BLaER1 treated with 17β-estradiol and CSF1 and Interleukin-3, amounts not matched to agents 10 nM and 100 nM (cell line): ENCODE measurements at regions not wholly inside any gene's neighbourhood (a gene's known extent, or its start where the extent isn't known, plus 50 kb on each side); places are given as distances from the start of the nearest gene placed in this dataset.

ENCODE experiments used
- H3K27ac ChIP-seq, 11 experiments: shearing (Covaris generic); formaldehyde crosslinking; 2 replicates each; pipeline ENCODE4 v1.8.1; 2022
- H3K27me3 ChIP-seq, 11 experiments: shearing (Covaris generic); formaldehyde crosslinking; 2 replicates each; pipeline ENCODE4 v1.8.1; 2022
- H3K36me3 ChIP-seq, 11 experiments: shearing (Covaris generic); formaldehyde crosslinking; 2 replicates each; pipeline ENCODE4 v1.8.1; 2022
- H3K4me1 ChIP-seq, 10 experiments: shearing (Covaris generic); formaldehyde crosslinking; 2 replicates each; pipeline ENCODE4 v1.8.1; 2022
- H3K4me2 ChIP-seq, 11 experiments: shearing (Covaris generic); formaldehyde crosslinking; 2 replicates each; pipeline ENCODE4 v1.8.1; 2022
- H3K4me3 ChIP-seq, 10 experiments: shearing (Covaris generic); formaldehyde crosslinking; 2 replicates each; pipeline ENCODE4 v1.8.1; 2022
- H3K9ac ChIP-seq, 11 experiments: shearing (Covaris generic); formaldehyde crosslinking; 2 replicates each; pipeline ENCODE4 v1.8.1; 2022
- H3K9me3 ChIP-seq, 11 experiments: shearing (Covaris generic); formaldehyde crosslinking; replicated peaks in 1 of 11; 2 replicates each; pipeline ENCODE4 v1.8.1; 2022
- H4K20me1 ChIP-seq, 11 experiments: shearing (Covaris generic); formaldehyde crosslinking; 2 replicates each; pipeline ENCODE4 v1.8.1; 2022
- Cebpa-rat ChIP-seq, 11 experiments: shearing (Covaris generic); IDR thresholded peaks; 2 replicates each; pipeline ENCODE4 v1.8.1; 2022

GRCh38 chr1:30407865-30408580 is 315.4 kb downstream of the MATN1 start:
- no peak for TF ChIP-seq Cebpa-rat (IDR thresholded peaks at IDR 0.05)

GRCh38 chr1:30406996-30407864 is 316.2 kb downstream of the MATN1 start:
- no peak for TF ChIP-seq Cebpa-rat (IDR thresholded peaks at IDR 0.05)
- H3K27me3 ChIP-seq = no peaks in the 10 kb centered on the region
- H3K9me3 ChIP-seq = no peaks in the 10 kb centered on the region
- H3K27ac ChIP-seq = no peak overlapping the region
- H3K4me3 ChIP-seq = no peak overlapping the region
- peaks cover 0 to 17% (median 0%) of the 10 kb centered on the region in 11 experiments; a peak in 3 of 22 replicates for H4K20me1 ChIP-seq
- no peak overlapping the region for H3K9ac ChIP-seq
- no peak overlapping the region for H3K4me2 ChIP-seq
- peaks cover 2 to 62% (median 51%) of the 10 kb centered on the region in 10 experiments; a peak in 18 of 20 replicates for H3K4me1 ChIP-seq
- H3K36me3 ChIP-seq = no peaks in the 10 kb centered on the region

More at GRCh38 chr1:30407865-30408580, 315.4 kb downstream of the MATN1 start:
- Histone ChIP-seq H3K4me2 (peak overlapping the region in 1 of 11 experiments; percentile 3; a peak in 1 of 22 replicates), H3K27me3 (0 out of 22 replicates have a peak, but pooled peaks cover 0 to under 1% (median 0%) of the 10 kb centered on the region in 11 experiments), H3K4me1 (peaks cover 10 to 68% (median 58%) of the 10 kb centered on the region in 10 experiments; a peak in 19 of 20 replicates), H3K4me3 (no peak overlapping the region), H4K20me1 (peaks cover 0 to 17% (median 0%) of the 10 kb centered on the region in 11 experiments; a peak in 3 of 22 replicates), H3K27ac (no peak overlapping the region), H3K9ac (no peak overlapping the region), H3K9me3 (no peaks in the 10 kb centered on the region), H3K36me3 (no peaks in the 10 kb centered on the region)

- H3K4me3 ChIP-seq = no peak overlapping the region
- no peak for TF ChIP-seq Cebpa-rat (IDR thresholded peaks at IDR 0.05)
- H3K36me3 ChIP-seq = no peaks in the 10 kb centered on the region
- peaks cover 0 to 17% (median 0%) of the 10 kb centered on the region in 11 experiments; a peak in 3 of 22 replicates for H4K20me1 ChIP-seq
- no peak overlapping the region for H3K4me2 ChIP-seq
- H3K27ac ChIP-seq = no peak overlapping the region
- no peaks in the 10 kb centered on the region for H3K27me3 ChIP-seq
- peaks cover 0 to 9% (median 0%) of the 10 kb centered on the region in 11 experiments; a peak in 1 of 22 replicates for H3K9me3 ChIP-seq
- peaks cover 12 to 59% (median 44%) of the 10 kb centered on the region in 10 experiments; a peak in 18 of 20 replicates for H3K4me1 ChIP-seq
- no peak overlapping the region for H3K9ac ChIP-seq
Measured at GRCh38 chr1:30405631-30406212, 317.7 kb downstream of the MATN1 start.

GRCh38 chr1:30405081-30405480 is 318.3 kb downstream of the MATN1 start:
- H3K9me3 ChIP-seq = peaks cover 0 to 9% (median 0%) of the 10 kb centered on the region in 11 experiments; a peak in 1 of 22 replicates
- H3K4me1 ChIP-seq = peaks cover 10 to 52% (median 38%) of the 10 kb centered on the region in 10 experiments; a peak in 18 of 20 replicates
- TF ChIP-seq Cebpa-rat (IDR thresholded peaks at IDR 0.05) = no peak
- no peaks in the 10 kb centered on the region for H3K36me3 ChIP-seq
- no peaks in the 10 kb centered on the region for H3K27me3 ChIP-seq
- peaks cover 0 to 17% (median 0%) of the 10 kb centered on the region in 11 experiments; a peak in 3 of 22 replicates for H4K20me1 ChIP-seq
- no peak overlapping the region for H3K27ac ChIP-seq
- peak overlapping the region in 2 of 11 experiments; percentile 54 to 75; a peak in 2 of 22 replicates for H3K4me2 ChIP-seq
- H3K4me3 ChIP-seq = no peak overlapping the region
- no peak overlapping the region for H3K9ac ChIP-seq

GRCh38 chr1:30404341-30404740 is 319.0 kb downstream of the MATN1 start:
- Histone ChIP-seq H3K9ac (peak overlapping the region in 4 of 11 experiments; percentile 11 to 35 (median 17); a peak in 1 of 22 replicates), H3K36me3 (no peaks in the 10 kb centered on the region), H3K27ac (no peak overlapping the region), H3K4me2 (peak overlapping the region in 8 of 11 experiments; percentile 48 to 82 (median 64); a peak in 17 of 22 replicates), H3K4me3 (no peak overlapping the region), H3K27me3 (no peaks in the 10 kb centered on the region), H4K20me1 (peaks cover 0 to 17% (median 0%) of the 10 kb centered on the region in 11 experiments; a peak in 2 of 22 replicates), H3K4me1 (peaks cover 8 to 45% (median 30%) of the 10 kb centered on the region in 10 experiments; a peak in 17 of 20 replicates), H3K9me3 (peaks cover 0 to 9% (median 0%) of the 10 kb centered on the region in 11 experiments; a peak in 1 of 22 replicates)
- no peak for TF ChIP-seq Cebpa-rat (IDR thresholded peaks at IDR 0.05)

GRCh38 chr1:30403726-30404125 is 319.7 kb downstream of the MATN1 start:
- no peak overlapping the region for H3K27ac ChIP-seq
- H3K4me3 ChIP-seq = no peak overlapping the region
- peak overlapping the region in 4 of 11 experiments; percentile 11 to 35 (median 17); a peak in 2 of 22 replicates for H3K9ac ChIP-seq
- H3K36me3 ChIP-seq = no peaks in the 10 kb centered on the region
- no peak for TF ChIP-seq Cebpa-rat (IDR thresholded peaks at IDR 0.05)
- peaks cover 7 to 39% (median 24%) of the 10 kb centered on the region in 10 experiments; a peak in 17 of 20 replicates for H3K4me1 ChIP-seq
- H3K27me3 ChIP-seq = no peaks in the 10 kb centered on the region
- H3K9me3 ChIP-seq = peaks cover 0 to 9% (median 0%) of the 10 kb centered on the region in 11 experiments; a peak in 1 of 22 replicates
- H4K20me1 ChIP-seq = peaks cover 0 to 17% (median 0%) of the 10 kb centered on the region in 11 experiments; a peak in 2 of 22 replicates
- H3K4me2 ChIP-seq = peak overlapping the region in 8 of 11 experiments; percentile 48 to 82 (median 64); a peak in 17 of 22 replicates

GRCh38 chr1:30403061-30403645 is 320.2 kb downstream of the MATN1 start:
- H3K4me2 ChIP-seq = peak overlapping the region in 8 of 11 experiments; percentile 48 to 82 (median 64); a peak in 14 of 22 replicates

GRCh38 chr1:30402031-30402430 is 321.4 kb downstream of the MATN1 start:
- Histone ChIP-seq H3K4me1 (peaks cover 7 to 35% (median 24%) of the 10 kb centered on the region in 10 experiments; a peak in 17 of 20 replicates), H4K20me1 (peaks cover 0 to 17% (median 0%) of the 10 kb centered on the region in 11 experiments; a peak in 2 of 22 replicates), H3K9ac (no peak overlapping the region), H3K27ac (no peak overlapping the region), H3K36me3 (no peaks in the 10 kb centered on the region), H3K4me3 (no peak overlapping the region), H3K27me3 (no peaks in the 10 kb centered on the region), H3K9me3 (peaks cover 0 to 9% (median 0%) of the 10 kb centered on the region in 11 experiments; a peak in 1 of 22 replicates), H3K4me2 (peak overlapping the region in 9 of 11 experiments; percentile 12 to 48 (median 25); a peak in 11 of 22 replicates)
- no peak for TF ChIP-seq Cebpa-rat (IDR thresholded peaks at IDR 0.05)

More at GRCh38 chr1:30403061-30403645, 320.2 kb downstream of the MATN1 start:
- H4K20me1 ChIP-seq = peaks cover 0 to 17% (median 0%) of the 10 kb centered on the region in 11 experiments; a peak in 2 of 22 replicates
- H3K9ac ChIP-seq = no peak overlapping the region
- peaks cover 7 to 36% (median 24%) of the 10 kb centered on the region in 10 experiments; a peak in 17 of 20 replicates for H3K4me1 ChIP-seq
- TF ChIP-seq Cebpa-rat (IDR thresholded peaks at IDR 0.05) = no peak
- no peak overlapping the region for H3K27ac ChIP-seq
- no peaks in the 10 kb centered on the region for H3K27me3 ChIP-seq
- H3K9me3 ChIP-seq = peaks cover 0 to 9% (median 0%) of the 10 kb centered on the region in 11 experiments; a peak in 1 of 22 replicates
- no peak overlapping the region for H3K4me3 ChIP-seq
- H3K36me3 ChIP-seq = no peaks in the 10 kb centered on the region
